Glomerular visceral epithelial cell (primary cell): ENCODE measurements at regions not wholly inside any gene's neighbourhood (a gene's known extent, or its start where the extent isn't known, plus 50 kb on each side); places are given as distances from the start of the nearest gene placed in this dataset.
A peak's percentile ranks its signal among the peaks of the same experiment; 100 is the strongest.
"Not testable (repeated sequence)": the region's sequence is repeated elsewhere in the genome, so short reads cannot be mapped to it uniquely, and the experiment has no call there.

ENCODE experiments used
- DNase-seq: peaks from one replicate; pipeline ENCODE4 v3.0.0-alpha.2; 2016; ENCODE audit errors: extremely low spot score

DNA sequence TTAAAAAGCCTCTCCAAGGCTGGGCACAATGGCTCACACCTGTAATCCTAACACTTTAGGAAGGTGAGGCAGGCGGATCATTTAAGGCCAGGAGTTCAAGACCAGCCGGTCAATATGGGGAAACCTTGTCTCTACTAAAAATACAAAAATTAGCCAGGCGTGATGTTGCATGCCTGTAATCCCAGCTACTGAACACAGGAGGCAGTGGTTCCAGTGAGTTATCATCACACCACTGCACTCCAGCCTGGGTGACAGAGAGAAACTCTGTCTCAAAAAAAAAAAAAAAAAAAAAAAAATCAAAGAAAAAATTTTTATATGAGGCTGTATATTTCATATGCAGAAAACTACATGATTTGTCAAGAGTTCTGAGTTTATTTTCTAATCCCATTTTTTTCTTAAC, 1107.1 kb upstream of the TMPRSS15 start:
- DNase-seq, result no peak

DNA sequence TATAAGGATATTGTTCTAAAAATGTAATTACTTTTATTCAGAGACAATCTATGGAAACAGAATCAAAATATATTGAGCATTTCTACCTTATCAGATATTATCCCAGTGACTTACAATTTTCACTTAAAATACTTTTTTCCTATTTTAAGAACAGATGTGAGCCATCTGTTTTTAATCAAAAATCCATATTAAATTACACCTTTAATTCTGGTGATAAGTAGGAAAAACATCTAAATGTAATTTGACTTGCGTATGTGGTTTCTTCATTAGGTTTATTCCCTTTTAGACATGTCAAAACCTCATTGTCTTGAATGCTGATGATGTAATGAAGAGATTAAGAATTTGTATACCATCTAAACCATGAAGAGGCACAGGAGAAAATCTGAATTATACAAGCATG, 1118.8 kb upstream of the TMPRSS15 start:
- no peak for DNase-seq

DNA sequence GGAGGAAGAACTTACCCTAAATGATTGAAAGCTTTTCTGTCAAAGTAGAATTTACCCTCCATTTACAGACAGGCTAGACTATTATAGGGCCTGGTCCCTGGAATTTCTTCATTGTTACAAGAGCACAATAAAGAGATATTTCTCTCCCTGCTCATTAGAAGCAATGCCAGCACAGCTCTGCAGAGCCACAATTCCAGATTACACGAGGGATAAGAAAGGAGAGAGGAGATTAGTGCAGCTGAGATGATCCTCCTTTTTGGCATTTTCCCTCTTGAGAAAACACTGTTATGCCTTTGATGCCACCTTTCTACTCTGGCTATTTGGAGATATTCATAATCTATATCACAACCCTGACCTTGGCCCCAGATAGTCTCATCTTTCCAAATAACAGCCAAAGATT, 1119.5 kb upstream of the TMPRSS15 start:
- no peak for DNase-seq

DNA sequence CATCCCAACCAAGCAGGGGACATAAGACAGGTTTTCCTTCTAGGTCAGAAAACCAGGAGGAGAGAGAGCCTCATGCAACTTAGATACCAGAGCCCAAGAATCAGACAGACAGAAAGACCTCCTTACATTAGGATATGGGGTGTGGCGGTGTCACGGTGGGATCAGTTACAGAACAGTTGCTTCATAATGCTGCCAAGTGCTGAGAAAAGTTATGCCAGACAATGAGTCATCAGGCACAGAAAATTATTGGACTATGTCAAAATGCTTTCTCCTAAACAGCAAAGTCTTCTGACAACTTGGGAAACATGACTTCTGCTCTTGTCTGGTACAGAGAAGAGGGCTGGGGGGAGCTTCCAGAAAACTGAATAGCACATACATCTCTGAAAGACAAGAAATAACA, 1120.2 kb upstream of the TMPRSS15 start:
- DNase-seq, result peak; percentile 1

DNA sequence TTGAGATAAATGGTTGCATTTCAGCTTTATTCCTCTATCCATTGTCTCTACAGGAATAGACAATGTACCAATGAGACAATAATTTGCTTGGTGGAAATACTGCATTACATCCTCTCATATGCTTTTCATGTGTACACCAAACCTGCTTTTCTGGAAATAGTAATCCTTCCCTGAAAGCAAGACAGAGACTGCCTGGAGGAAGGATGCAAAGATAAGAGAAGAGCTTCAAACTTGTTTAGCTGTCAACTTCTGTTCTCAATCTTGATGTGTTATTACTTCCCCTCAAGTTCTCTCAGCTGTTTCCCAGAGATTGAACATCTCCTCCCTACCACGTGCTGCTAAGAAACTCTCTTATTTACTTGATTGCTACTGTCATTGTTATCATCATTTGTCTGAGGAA, 1125.4 kb upstream of the TMPRSS15 start:
- DNase-seq, result no peak

DNA sequence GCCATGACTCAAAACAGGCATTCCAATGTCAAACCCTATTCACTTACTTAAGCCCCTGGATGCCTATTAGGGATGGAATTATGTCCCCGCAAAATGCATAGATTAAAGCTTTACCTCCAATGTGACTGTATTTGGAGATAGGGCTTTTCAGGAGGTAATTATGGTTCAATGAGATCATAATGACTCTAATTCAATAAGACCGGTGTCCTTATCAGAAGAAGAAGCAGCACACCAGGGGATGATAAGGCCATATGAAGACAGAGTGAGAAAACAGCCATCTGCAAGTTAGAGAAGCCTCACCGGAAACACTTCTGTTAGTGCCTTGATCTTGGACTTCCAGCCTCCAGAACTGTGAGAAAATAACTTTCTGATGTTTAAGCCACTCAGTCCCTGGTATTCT, 1131.8 kb upstream of the TMPRSS15 start:
- DNase-seq, result no peak

DNA sequence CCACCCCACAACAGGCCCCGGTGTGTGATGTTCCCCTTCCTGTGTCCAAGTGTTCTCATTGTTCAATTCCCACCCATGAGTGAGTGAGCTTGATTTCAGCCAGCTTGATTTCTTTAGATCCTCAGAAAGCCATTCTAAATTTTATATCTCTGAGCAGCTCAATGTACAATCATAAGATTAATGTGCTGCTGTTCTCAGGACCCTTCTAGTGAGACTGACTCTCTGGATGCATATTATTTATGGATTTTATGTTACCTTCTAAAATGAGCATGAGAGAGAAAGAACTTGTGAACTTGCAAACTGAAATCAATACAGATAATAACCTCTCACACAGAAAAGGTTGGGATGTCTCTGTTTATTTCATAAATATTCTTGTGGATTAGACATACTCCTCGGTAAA, 1133.5 kb upstream of the TMPRSS15 start:
- DNase-seq, result no peak

DNA sequence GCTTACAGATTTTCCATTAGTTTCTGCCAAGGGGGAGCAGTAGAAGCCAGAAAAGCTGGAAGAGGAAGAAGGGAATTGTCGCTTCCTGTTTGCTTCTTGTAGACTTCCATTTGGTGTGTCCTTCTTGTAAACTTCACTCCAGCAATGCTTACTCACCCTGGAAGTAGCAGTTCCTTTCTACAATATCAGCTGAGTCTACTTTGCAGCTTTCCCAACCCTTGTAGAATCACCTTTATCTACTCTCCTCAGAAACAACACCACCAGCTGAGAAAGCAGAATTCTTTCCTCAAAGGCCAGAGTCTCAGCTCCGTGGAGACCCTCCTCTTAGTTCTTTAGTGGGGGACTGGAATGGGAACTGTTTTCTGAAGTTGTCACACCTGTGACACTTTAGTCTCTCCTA, 1136.7 kb upstream of the TMPRSS15 start:
- no peak for DNase-seq

DNA sequence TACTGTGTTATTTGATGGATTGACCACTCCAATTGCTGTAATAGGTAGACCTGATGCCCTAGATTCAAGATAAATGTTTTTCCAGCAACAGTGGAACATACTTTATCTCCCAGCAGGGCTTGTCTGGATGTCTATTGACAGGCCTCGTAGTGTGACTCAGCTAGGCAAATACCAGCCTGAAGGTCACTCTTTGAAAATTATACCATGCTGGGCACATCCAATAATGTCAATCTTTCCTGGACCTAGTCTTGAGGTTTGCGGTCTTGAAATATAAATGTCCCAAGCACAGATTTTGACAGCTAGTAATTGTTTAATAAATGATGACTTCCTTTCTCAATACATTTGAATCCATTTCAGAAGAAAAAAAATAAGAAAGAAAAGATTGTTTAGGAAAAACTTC, 1138.0 kb upstream of the TMPRSS15 start:
- no peak for DNase-seq

DNA sequence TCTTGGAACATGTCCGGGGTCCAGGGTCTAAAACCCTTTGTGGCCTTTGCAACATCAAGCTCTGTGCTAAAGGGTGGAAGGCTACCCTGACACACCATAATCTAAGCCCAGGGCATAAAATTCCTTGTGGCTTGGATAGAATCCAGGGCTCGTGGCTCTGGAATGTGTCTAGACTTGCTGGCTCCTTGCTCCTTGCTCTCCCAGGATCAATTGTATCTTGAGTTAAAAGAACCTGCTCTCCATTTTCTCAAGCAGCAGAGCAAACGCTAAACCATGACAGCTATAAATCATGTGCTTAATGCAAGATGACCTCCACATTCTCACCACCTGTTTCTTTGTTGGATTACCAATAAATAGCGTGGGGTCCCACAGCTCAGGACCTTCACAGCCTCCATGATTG, 1140.9 kb upstream of the TMPRSS15 start:
- DNase-seq, result not testable (repeated sequence)

DNA sequence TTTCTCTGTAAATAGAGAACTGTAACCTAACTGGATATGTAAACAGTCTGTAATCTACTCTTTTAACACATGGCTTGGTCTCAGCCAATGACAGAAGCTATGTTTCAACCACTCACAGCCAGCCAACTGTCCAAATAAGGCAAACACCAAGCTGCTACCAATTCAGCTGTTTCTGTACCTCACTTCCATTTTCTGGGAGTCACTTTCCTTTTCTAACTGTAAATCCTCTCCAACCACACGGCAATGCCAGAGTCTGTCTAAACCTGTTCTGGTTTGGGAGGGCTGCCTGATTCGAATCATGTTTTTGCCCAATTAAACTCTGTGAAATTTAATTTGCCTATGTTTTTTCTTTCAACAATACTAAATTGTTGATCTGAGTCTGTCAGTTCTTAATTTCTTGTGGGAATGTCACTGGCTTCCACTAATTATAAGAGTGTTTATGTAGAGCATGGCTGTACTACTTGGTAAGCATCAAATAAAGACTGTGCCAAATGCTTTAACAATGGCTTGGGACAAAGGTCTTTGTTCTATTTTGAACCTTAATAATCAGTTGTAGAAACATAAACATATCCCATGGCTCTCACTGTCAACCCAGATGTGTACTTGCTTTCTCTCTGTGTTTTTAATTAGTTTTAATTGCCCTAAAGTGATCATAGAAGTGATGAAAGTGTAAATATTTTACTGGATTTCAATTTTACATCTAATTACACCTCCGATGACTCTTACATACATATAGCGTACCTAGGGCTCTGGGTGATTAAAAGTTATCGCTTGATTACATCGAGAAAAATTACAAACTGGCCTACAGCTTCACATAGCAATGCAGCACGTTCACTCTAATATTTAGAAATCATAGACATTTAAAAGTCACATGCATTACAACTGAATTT, 1144.6 kb upstream of the TMPRSS15 start:
- DNase-seq, result no peak

DNA sequence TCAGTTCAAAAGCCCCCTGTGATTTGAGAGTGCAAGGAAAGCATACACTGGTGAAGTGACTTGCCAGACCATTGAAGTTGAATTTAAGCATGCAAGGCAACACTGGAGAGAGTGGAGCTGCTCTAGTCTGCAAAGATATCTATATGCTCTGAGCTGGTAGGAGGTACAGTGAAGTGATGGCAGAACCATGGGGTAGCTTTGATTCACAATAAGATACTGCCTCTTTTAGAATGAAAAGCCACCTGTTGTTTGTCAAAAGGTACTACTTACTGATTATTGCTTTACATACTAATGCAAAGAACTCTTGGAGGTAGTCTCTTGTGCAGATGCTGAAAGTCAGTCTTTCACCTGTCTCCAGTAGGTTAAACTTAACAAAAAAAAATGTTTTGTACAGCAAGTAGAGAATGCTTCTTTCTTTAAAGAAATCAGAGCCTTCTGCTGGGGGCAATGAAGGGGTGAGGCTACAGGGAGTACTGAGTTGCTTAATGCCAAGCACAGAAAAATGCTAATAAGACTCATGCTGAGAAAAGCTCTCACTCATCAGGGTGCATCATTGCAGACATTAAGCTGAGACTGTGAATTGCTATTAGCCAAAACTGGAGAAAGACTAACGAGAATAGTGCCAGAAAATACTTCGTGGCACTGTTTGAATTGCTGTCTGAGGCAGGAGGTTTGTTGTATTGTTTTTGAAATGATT, 1150.5 kb upstream of the TMPRSS15 start:
- no peak for DNase-seq

DNA sequence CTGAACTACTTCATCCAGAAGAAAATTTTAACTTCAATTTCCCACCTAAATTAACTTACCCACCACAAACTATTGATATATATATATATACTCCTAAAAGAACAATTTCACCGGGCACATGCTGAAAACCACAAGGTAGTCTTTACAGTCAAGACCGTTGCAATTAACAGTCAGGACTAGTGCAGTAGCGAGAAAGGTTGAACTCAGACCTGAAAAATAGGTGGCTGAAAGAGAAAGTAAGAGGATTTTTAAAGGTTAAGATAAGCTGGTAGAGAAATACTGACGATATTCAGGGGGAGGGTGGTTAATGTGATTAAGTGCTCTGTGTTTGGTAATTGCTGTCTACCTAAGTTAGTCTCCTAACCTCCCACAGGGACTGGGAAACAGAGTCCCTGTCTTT, 1153.5 kb upstream of the TMPRSS15 start:
- DNase-seq, result no peak

DNA sequence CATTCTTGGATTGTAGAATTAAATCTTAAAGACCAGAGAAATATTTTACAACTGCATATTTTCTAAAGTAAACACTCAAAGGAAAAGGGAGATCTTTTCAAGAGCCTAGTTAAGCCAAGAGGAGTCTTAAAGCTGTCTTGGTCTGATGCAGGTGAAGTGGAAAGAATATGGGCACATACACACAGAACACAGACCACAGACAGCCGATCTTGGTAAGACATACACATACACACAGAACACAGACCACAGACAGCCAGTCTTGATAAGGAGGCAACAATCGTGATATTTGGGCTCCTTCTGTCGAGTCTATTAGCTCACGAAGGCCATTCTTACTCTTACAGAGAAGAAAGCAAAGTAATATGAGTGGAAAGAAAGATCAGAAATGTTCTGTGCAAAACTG, 1153.9 kb upstream of the TMPRSS15 start:
- DNase-seq, result no peak

DNA sequence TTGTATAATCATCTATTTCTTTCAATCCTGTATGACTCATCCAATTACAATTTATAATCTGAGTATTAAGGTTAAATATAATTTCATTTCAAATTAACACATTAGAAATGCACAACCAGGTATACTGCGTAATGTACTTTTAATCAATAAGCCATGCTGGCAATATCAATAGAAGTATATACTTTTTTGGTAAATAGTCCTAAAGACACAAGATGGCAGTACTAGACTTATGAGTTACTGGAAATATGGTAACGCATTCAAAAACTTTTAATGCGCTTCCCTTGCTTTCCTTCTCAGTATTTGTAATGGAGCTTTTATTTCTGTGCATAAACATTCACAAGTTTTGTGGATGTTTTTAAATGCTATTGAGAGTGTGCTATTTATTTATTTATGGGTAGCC, 1162.0 kb upstream of the TMPRSS15 start:
- DNase-seq, result no peak

DNA sequence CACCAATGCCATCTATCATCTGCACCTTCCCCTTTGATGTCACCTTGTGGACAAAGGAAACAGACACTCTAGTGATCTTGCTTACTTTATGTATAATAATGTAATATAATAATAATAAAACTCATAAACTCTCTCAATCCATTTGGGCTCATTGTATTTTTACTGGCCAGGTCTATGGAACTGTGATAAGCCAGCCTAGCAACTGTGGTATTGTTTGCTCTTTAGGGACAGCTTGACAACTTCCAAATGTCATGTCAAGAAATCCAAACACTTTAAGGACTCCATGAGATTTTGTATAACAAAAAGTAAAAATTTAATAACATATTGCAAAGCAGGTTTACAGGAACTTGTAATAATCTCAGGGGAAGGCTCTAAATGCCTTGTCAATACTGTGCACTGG, 1163.4 kb upstream of the TMPRSS15 start:
- DNase-seq, result no peak

DNA sequence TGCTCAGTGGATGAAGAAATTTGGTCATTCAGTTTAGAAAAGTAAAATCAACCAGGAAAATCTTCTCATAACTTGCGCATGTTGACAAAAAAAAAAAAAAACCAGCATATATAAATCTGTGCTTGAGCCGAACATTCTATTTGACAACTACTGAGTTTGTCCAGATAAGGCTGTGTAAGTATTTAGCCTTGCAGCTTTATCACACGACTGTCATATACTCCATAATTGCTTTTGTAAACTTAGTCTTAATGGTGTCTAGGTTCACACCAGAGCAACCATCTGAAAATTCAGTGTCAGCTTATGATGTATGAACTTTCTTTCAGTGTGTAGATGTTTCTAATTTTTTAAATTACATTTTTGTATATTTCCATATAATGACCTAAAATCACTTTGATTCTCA, 1173.8 kb upstream of the TMPRSS15 start:
- DNase-seq, result no peak

DNA sequence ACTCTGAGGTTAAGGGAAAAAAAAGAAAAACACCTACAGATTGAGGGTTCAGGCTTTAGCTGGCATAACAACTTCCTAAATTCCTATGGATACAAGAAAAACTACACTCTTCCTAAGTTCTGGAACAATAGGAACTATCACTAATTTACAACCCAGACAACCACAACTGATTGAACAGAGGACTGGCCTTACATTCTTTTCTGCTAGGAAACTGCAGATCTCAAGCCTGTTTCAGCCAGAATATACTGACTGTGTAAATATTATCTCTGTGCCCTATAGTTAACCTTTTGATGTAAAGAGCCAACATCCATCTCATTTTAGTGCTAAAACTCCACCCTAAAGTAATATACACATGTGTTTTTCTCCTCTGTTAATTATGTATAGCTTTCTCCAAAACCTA, 1186.5 kb upstream of the TMPRSS15 start:
- DNase-seq, result no peak

DNA sequence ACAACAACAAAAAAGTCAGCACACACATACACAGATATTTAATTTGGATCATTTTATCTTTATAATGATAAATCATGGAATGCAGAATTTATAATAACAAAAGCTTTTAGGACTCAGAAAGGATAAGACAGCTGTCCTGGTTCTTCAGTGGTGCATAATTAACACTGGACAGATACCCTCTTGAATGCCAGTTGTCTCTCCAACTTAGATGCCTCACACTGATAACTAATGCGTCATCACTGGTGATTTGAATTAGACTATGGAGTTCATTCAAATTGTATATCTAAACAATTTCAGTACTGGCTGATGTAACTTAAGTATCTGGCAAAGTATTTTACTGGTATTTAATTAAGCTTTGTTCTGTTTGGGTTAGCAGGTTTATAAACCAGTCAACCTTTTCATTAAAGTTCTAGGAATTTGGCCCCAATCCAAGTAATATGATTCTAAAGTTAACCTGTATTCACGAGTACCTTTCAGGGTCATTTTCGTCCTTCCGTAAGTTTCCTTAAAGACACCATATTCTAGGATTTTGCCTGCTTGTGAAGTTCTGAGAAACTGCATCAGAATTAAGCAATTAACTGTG, 1199.5 kb upstream of the TMPRSS15 start:
- no peak for DNase-seq

DNA sequence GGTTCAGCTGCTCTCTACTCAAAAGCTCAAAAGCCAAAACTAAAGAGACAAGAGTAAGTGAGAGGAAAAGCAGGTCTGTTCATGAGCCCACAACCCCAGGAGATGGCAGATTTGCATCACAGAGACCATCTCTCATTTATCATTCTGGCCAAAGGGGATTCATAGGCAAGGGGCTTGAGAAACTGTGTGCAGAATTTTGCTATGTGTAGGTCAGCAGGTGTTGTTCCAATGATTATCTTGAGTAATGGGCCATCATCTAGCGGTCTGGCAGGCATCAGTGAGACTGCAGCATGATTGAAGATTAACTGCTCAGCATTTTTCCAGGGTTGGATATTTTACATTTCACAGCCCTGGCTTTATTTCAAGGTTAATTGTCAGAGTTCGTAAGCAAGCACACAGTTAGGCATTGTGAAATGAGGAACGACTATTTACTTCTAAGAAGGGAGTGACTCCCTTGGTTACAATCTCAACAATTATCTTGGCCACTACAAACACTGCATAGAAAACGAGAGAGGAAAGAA, 1204.6 kb upstream of the TMPRSS15 start:
- DNase-seq, result no peak

DNA sequence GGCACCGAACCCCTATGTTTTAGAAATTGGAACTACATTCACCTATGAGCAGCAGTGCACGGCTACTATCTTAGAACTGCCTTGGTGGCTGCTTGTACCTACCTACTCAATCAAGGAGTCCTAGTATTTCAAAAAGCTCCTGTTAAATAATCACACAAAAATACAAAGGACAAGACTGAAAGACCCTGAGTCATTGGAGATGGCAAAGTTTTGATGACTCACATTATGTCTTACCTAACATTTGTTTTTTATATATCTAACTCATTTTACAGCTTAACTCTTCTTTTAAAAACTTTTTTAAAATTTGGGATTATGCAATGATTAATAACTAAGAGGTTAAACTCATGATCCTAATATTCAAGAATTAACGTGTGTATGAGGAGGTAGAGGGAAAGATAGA, 1206.0 kb upstream of the TMPRSS15 start:
- no peak for DNase-seq

DNA sequence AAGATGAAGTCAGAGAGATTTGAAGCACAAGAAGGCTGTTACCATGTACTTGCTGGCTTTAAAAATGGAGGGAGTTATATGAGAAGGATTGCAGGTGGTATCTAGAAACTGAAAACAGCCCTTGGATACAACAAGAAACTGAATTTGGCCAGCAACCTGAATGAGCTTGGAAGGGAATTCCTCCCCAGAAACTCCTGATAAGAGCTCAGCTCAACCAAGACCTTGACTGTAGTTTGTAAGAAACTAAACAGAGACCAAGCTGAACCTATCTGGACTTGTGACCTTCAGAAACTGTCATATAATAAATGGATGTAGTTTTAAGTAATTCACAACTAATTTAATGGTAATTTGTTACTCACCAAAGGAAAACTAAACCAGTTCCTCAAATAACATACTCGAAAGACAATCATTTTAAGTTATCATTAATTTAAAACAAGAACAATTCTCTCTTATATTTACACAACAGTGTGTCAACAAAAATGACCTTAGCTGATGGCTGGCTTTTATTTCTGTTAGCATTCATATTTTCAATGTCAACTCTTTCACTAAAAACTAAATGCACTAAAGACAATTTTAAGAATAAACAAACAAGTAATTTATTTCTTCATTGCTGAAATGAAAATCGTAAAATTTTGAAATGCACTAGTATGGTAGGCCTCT, 1218.4 kb upstream of the TMPRSS15 start:
- DNase-seq, result no peak
